GM23338 (cell line): ENCODE measurements at regions not wholly inside any gene's neighbourhood (a gene's known extent, or its start where the extent isn't known, plus 50 kb on each side); places are given as distances from the start of the nearest gene placed in this dataset.

Experiments
- CREB1 ChIP-seq: fragments of 250-450 bp; sonication (Bioruptor Pico); IDR thresholded peaks from 2 replicates; pipeline ENCODE4 v1.5.0; 2020; ENCODE audit warnings: low read depth, mild to moderate bottlenecking, moderate library complexity
- CTCF ChIP-seq, 2 experiments: fragments of 200-600 bp in 1 of 2; sonication (generic) in 1 of 2; conservative IDR thresholded peaks; 2 replicates each; pipeline versions ENCODE4 v1.5.1 to v1.6.1; 2016 to 2017; ENCODE audit warnings: antibody characterized with exemption in 2 of 2, low read depth in 2 of 2, mild to moderate bottlenecking in 2 of 2, moderate library complexity in 1 of 2
- EZH2 ChIP-seq: fragments of 200-600 bp; sonication (generic); IDR thresholded peaks from one replicate; pipeline ENCODE4 v1.8.0; 2017; ENCODE audit warnings: antibody characterized with exemption, mild to moderate bottlenecking, low read depth; ENCODE audit not compliant: unreplicated experiment
- JUNB ChIP-seq: IDR thresholded peaks from one replicate; pipeline ENCODE4 v1.6.1; 2016; ENCODE audit warnings: antibody characterized with exemption; ENCODE audit not compliant: unreplicated experiment
- NANOG ChIP-seq: IDR thresholded peaks from 2 replicates; pipeline ENCODE4 v1.6.1; 2016; ENCODE audit warnings: antibody characterized with exemption, borderline replicate concordance
- POLR2AphosphoS5 ChIP-seq: IDR thresholded peaks from 2 replicates; pipeline ENCODE4 v1.6.1; 2016; ENCODE audit warnings: antibody characterized with exemption, low read depth
- REST ChIP-seq: IDR thresholded peaks from one replicate; pipeline ENCODE4 v1.6.1; 2018; ENCODE audit warnings: antibody characterized with exemption; ENCODE audit not compliant: unreplicated experiment
- STAT1 ChIP-seq: IDR thresholded peaks from one replicate; pipeline ENCODE4 v1.6.1; 2016; ENCODE audit warnings: antibody characterized with exemption; ENCODE audit not compliant: unreplicated experiment
- TF ChIP-seq, protein P1 (sequence below): IDR thresholded peaks from 2 replicates; pipeline ENCODE4 v1.6.1; 2016; ENCODE audit warnings: antibody characterized with exemption
- TF ChIP-seq, protein P2 (sequence below): fragments of 250-450 bp; sonication (Bioruptor Pico); IDR thresholded peaks from 2 replicates; pipeline ENCODE4 v1.5.0; 2020; ENCODE audit warnings: mild to moderate bottlenecking, moderate library complexity

- TF ChIP-seq CTCF (conservative IDR thresholded peaks at IDR 0.05; ENCODE audit: low read depth in 2 of 2) (no peak), EZH2 (no peak), JUNB (no peak), REST (no peak), POLR2AphosphoS5 (no peak), CREB1 (CRISPR knock-in tag) (no peak), STAT1 (no peak), NANOG (no peak)
- TF ChIP-seq, protein P1, sequence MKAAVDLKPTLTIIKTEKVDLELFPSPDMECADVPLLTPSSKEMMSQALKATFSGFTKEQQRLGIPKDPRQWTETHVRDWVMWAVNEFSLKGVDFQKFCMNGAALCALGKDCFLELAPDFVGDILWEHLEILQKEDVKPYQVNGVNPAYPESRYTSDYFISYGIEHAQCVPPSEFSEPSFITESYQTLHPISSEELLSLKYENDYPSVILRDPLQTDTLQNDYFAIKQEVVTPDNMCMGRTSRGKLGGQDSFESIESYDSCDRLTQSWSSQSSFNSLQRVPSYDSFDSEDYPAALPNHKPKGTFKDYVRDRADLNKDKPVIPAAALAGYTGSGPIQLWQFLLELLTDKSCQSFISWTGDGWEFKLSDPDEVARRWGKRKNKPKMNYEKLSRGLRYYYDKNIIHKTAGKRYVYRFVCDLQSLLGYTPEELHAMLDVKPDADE: no peak
- TF ChIP-seq, protein P2, sequence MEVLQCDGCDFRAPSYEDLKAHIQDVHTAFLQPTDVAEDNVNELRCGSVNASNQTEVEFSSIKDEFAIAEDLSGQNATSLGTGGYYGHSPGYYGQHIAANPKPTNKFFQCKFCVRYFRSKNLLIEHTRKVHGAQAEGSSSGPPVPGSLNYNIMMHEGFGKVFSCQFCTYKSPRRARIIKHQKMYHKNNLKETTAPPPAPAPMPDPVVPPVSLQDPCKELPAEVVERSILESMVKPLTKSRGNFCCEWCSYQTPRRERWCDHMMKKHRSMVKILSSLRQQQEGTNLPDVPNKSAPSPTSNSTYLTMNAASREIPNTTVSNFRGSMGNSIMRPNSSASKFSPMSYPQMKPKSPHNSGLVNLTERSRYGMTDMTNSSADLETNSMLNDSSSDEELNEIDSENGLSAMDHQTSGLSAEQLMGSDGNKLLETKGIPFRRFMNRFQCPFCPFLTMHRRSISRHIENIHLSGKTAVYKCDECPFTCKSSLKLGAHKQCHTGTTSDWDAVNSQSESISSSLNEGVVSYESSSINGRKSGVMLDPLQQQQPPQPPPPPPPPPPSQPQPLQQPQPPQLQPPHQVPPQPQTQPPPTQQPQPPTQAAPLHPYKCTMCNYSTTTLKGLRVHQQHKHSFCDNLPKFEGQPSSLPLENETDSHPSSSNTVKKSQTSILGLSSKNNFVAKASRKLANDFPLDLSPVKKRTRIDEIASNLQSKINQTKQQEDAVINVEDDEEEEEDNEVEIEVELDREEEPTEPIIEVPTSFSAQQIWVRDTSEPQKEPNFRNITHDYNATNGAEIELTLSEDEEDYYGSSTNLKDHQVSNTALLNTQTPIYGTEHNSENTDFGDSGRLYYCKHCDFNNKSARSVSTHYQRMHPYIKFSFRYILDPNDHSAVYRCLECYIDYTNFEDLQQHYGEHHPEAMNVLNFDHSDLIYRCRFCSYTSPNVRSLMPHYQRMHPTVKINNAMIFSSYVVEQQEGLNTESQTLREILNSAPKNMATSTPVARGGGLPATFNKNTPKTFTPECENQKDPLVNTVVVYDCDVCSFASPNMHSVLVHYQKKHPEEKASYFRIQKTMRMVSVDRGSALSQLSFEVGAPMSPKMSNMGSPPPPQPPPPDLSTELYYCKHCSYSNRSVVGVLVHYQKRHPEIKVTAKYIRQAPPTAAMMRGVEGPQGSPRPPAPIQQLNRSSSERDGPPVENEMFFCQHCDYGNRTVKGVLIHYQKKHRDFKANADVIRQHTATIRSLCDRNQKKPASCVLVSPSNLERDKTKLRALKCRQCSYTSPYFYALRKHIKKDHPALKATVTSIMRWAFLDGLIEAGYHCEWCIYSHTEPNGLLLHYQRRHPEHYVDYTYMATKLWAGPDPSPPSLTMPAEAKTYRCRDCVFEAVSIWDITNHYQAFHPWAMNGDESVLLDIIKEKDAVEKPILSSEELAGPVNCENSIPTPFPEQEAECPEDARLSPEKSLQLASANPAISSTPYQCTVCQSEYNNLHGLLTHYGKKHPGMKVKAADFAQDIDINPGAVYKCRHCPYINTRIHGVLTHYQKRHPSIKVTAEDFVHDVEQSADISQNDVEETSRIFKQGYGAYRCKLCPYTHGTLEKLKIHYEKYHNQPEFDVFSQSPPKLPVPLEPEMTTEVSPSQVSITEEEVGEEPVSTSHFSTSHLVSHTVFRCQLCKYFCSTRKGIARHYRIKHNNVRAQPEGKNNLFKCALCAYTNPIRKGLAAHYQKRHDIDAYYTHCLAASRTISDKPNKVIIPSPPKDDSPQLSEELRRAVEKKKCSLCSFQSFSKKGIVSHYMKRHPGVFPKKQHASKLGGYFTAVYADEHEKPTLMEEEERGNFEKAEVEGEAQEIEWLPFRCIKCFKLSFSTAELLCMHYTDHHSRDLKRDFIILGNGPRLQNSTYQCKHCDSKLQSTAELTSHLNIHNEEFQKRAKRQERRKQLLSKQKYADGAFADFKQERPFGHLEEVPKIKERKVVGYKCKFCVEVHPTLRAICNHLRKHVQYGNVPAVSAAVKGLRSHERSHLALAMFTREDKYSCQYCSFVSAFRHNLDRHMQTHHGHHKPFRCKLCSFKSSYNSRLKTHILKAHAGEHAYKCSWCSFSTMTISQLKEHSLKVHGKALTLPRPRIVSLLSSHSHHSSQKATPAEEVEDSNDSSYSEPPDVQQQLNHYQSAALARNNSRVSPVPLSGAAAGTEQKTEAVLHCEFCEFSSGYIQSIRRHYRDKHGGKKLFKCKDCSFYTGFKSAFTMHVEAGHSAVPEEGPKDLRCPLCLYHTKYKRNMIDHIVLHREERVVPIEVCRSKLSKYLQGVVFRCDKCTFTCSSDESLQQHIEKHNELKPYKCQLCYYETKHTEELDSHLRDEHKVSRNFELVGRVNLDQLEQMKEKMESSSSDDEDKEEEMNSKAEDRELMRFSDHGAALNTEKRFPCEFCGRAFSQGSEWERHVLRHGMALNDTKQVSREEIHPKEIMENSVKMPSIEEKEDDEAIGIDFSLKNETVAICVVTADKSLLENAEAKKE: no peak
These were observed 255.0 kb upstream of the MYOCD start for GRCh38 chr17:12410717-12411116.
